ENCODE measurements at regions not wholly inside any gene's neighbourhood (a gene's known extent, or its start where the extent isn't known, plus 50 kb on each side); places are given as distances from the start of the nearest gene placed in this dataset.

GRCh38 chr3:177832880-177833279 is 635.6 kb upstream of the TBL1XR1 start:
- dilution Hi-C loops (cut with MboI; ENCODE audit: extremely low pct_ligation_motif_present, low sequenced_read_pairs) = no loop called here

More at GRCh38 chr3:177832880-177833279, 635.6 kb upstream of the TBL1XR1 start:
- Histone ChIP-seq H3K9ac (replicated peaks; ENCODE audit: extremely low read depth, insufficient read depth, low read length) (no peak overlapping the region), H3K79me2 (ENCODE audit: control insufficient read depth, insufficient read depth, low read length) (no peaks in the 10 kb centered on the region), H3K9me3 (replicated peaks; ENCODE audit: control insufficient read depth, insufficient read depth, low read length) (no peaks in the 10 kb centered on the region), H3K27me3 (ENCODE audit: control insufficient read depth in 2 of 2, insufficient read depth in 2 of 2, low read length in 2 of 2) (no peaks in the 10 kb centered on the region), H3K4me3 (replicated peaks in 1 of 3; ENCODE audit: insufficient read depth in 1 of 3, low read depth in 1 of 3, low read length in 3 of 3) (no peak overlapping the region), H3K27ac (ENCODE audit: insufficient read depth, low read depth, low read length) (no peak overlapping the region), H3K4me2 (ENCODE audit: insufficient read depth, low read length) (no peak overlapping the region), H4K20me1 (replicated peaks; ENCODE audit: control insufficient read depth, extremely low read depth, insufficient read depth, low read length) (no peaks in the 10 kb centered on the region), H3K4me1 (ENCODE audit: control insufficient read depth, extremely low read depth, insufficient read depth, low read length) (peaks cover 5% of the 10 kb centered on the region), H3K9me1 (replicated peaks; ENCODE audit: control insufficient read depth, extremely low read depth, insufficient read depth, low read length) (no peaks in the 10 kb centered on the region), H3K36me3 (ENCODE audit: control insufficient read depth in 2 of 2, extremely low read depth in 1 of 2, insufficient read depth in 2 of 2, low read length in 2 of 2) (no peaks in the 10 kb centered on the region), H2AFZ (ENCODE audit: low read depth, low read length) (no peak overlapping the region)
- DNase-seq (ENCODE audit: low read depth, low spot score) = no peak
- intact Hi-C loops (cut with micrococcal nuclease) = no loop called here
- ChIA-PET CTCF (interaction anchor here (0.8 to 1.1 kb wide), 4 partner anchors 8 to 109 kb away, joined by 3 to 5 read pairs (median 3); no protein-coding TSS in a partner anchor), POLR2A (interaction anchor here (1.2 kb wide), 1 partner anchor 9 kb away, joined by 3 read pairs; no protein-coding TSS in a partner anchor)
- FAIRE-seq = no peak
- no peak for TF ChIP-seq EZH2 (IDR thresholded peaks at IDR 0.05; ENCODE audit: borderline replicate concordance, low read depth, low read length, severe bottlenecking)
- no peak for TF ChIP-seq POLR2A (IDR thresholded peaks at IDR 0.05; ENCODE audit: low read depth, low read length)
- TF ChIP-seq MYC (IDR thresholded peaks at IDR 0.05; ENCODE audit: low read depth, low read length) = no peak
- no peak for TF ChIP-seq POLR2AphosphoS5 (IDR thresholded peaks at IDR 0.05; ENCODE audit: insufficient read depth, low read depth, low read length)
- no peak for TF ChIP-seq FOS (IDR thresholded peaks at IDR 0.05; ENCODE audit: borderline replicate concordance, insufficient read depth, low read length)
- TF ChIP-seq CTCF (IDR thresholded peaks at IDR 0.05; ENCODE audit: extremely low read depth in 1 of 2, insufficient read depth in 1 of 2, low read depth in 1 of 2, low read length in 2 of 2) = no peak
- no peak for TF ChIP-seq JUN (IDR thresholded peaks at IDR 0.05; ENCODE audit: borderline replicate concordance, insufficient read depth, insufficient read length, low read depth)
- TF ChIP-seq GATA2 (IDR thresholded peaks at IDR 0.05; ENCODE audit: insufficient read depth, insufficient read length, low read depth, low read length) = no peak
- TF ChIP-seq MAX (IDR thresholded peaks at IDR 0.05; ENCODE audit: insufficient read depth, insufficient read length) = no peak
- BruUV-seq (replicated peaks) = no TSS peak
